Right lobe of liver (tissue), 6 donors: ENCODE measurements at regions not wholly inside any gene's neighbourhood (a gene's known extent, or its start where the extent isn't known, plus 50 kb on each side); places are given as distances from the start of the nearest gene placed in this dataset.

Experiments
- ATAC-seq, 4 donors: fragments of 200-7000 bp; cut with Tn5 transposase; one replicate each; pipeline ENCODE4 v1.9.1; 2020; ENCODE audit warnings: mild to moderate bottlenecking in 4 of 4, moderate library complexity in 4 of 4
- DNase-seq, 3 donors: peaks; one replicate each; pipeline ENCODE4 v3.0.0-alpha.2; 2020
- H3K27ac ChIP-seq, 3 donors: fragments of 200-600 bp; one replicate each; pipeline ENCODE4 v1.8.0; 2022
- H3K27me3 ChIP-seq, 2 donors: fragments of 200-600 bp; one replicate each; pipeline ENCODE4 v1.8.0; 2022
- H3K36me3 ChIP-seq, 4 donors: fragments of 200-600 bp; sonication (generic) in 1 of 4; one replicate each; pipeline versions ENCODE4 v1.5.1 to v1.8.0; 2017 to 2022; ENCODE audit warnings: control low read depth in 1 of 4
- H3K4me1 ChIP-seq, 4 donors: fragments of 200-600 bp; sonication (generic) in 1 of 4; one replicate each; pipeline versions ENCODE4 v1.5.1 to v1.8.0; 2017 to 2022; ENCODE audit warnings: control low read depth in 1 of 4
- H3K4me3 ChIP-seq, 3 donors: fragments of 200-600 bp; one replicate each; pipeline ENCODE4 v1.8.0; 2022
- H3K9me3 ChIP-seq, 4 donors: fragments of 200-600 bp; sonication (generic) in 1 of 4; one replicate each; pipeline versions ENCODE4 v1.5.1 to v1.8.0; 2017 to 2022; ENCODE audit warnings: control low read depth in 1 of 4
- POLR2A ChIP-seq: fragments of 450-650 bp; IDR thresholded peaks from one replicate; pipeline ENCODE4 v1.6.1; 2017; ENCODE audit warnings: antibody characterized with exemption, mild to moderate bottlenecking
- WGBS: methylation state at CpG from one replicate; pipeline ENCODE4 v1.1.6; 2018; ENCODE audit warnings: low coverage, low lambda C conversion rate; ENCODE audit not compliant: insufficient coverage; ENCODE audit errors: missing lambda C conversion rate; 5-methylcytosine and 5-hydroxymethylcytosine counted together
- intact Hi-C, 2 donors: fragments of 100-400 bp; cut with DNase I; formaldehyde crosslinking; loops; one replicate each; pipeline versions ENCODE4 v1.11.2 to v1.14.1; 2022
- TF ChIP-seq, protein P1 (sequence below), 4 donors: fragments of 200-600 bp in 3 of 4; fragments of 450-650 bp in 1 of 4; IDR thresholded peaks; one replicate each; pipeline versions ENCODE4 v1.5.1 to v1.8.0; 2016 to 2022; ENCODE audit warnings: antibody characterized with exemption in 4 of 4, mild to moderate bottlenecking in 2 of 4
- donor health status: DM: no; HTN: yes; CAD: no.
- donor health status: DM: no; HTN: no; CAD: no.
- donor health status: DM: no; HTN: no; CAD: no.
- donor health status: DM: no; HTN: yes; CAD: no.
- donor health status: DM: no; HTN: yes; CAD: no.

DNA sequence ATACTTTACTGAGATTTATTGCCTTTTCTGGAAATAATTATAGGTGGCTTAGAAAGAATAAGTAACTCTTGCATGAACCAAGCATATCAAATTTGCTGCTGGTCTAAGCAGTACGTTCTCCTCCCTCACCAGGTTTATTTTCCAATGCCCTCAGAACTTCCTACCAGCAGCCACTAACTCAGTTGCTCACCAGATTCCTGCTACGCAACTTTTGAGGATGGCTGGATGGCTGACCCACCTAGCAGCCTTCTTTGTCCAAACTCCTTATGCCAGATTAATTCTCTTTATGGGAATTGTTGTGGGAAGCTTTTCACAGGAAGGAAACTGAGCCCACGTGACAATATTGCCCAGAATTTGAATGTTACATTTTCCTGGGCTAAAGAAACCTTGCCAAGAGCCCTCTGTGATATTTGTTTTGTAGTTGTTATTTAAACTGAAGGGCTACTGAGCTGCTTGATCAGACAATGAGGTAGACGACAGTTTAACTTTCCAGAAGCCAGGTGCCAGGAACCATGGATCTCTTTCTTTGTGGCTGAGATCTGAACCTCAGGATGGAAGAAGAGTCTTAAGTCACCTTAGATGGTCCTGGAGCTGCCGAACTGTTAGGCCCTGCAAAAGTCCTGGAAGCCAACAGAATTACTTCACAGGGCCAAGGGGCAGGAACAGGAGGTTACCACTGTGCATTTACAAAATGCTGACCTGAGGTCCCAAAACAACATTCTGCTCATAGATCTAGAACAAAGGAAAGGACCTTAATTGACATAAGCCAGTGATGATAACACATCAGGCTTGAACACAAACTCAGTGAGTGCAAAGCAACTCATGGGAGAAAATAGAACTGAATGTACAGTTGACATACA lies 85.5 kb upstream of the ATP1A1 start:
- Histone ChIP-seq H3K4me1 (peaks cover 0 to 28% (median 14%) of the 10 kb centered on the region in 4 donors), H3K27ac (peak overlapping the region; percentile 43 to 68 (median 50)), H3K27me3 (no peaks in the 10 kb centered on the region), H3K36me3 (no peaks in the 10 kb centered on the region), H3K9me3 (no peaks in the 10 kb centered on the region), H3K4me3 (no peak overlapping the region)
- peak in 1 of 3 donors; percentile 51 for DNase-seq
- peak; percentile 52 to 75 (median 68) for ATAC-seq
- 36% methylated on average over 5 of the region's 5 CpGs for WGBS
- TF ChIP-seq POLR2A = no peak
- TF ChIP-seq, protein P1, sequence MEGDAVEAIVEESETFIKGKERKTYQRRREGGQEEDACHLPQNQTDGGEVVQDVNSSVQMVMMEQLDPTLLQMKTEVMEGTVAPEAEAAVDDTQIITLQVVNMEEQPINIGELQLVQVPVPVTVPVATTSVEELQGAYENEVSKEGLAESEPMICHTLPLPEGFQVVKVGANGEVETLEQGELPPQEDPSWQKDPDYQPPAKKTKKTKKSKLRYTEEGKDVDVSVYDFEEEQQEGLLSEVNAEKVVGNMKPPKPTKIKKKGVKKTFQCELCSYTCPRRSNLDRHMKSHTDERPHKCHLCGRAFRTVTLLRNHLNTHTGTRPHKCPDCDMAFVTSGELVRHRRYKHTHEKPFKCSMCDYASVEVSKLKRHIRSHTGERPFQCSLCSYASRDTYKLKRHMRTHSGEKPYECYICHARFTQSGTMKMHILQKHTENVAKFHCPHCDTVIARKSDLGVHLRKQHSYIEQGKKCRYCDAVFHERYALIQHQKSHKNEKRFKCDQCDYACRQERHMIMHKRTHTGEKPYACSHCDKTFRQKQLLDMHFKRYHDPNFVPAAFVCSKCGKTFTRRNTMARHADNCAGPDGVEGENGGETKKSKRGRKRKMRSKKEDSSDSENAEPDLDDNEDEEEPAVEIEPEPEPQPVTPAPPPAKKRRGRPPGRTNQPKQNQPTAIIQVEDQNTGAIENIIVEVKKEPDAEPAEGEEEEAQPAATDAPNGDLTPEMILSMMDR (IDR thresholded peaks at IDR 0.05) = no peak
- intact Hi-C loops = no loop called here

GRCh38 chr1:116288201-116288598 lies 84.8 kb upstream of the ATP1A1 start:
- Histone ChIP-seq H3K27ac (peak overlapping the region; percentile 43 to 68 (median 50)), H3K4me1 (peaks cover 0 to 28% (median 14%) of the 10 kb centered on the region in 4 donors), H3K9me3 (no peaks in the 10 kb centered on the region), H3K4me3 (no peak overlapping the region), H3K36me3 (no peaks in the 10 kb centered on the region), H3K27me3 (no peaks in the 10 kb centered on the region)
- ATAC-seq = peak in 3 of 4 donors; percentile 8 to 33 (median 28)
- intact Hi-C loops = no loop called here
- WGBS = 45% methylated on average over 2 of the region's 2 CpGs
- no peak for DNase-seq
- no peak for TF ChIP-seq POLR2A
- TF ChIP-seq, protein P1 (IDR thresholded peaks at IDR 0.05) = no peak

GRCh38 chr1:116289193-116289592 lies 83.9 kb upstream of the ATP1A1 start:
- intact Hi-C loops = no loop called here
- peak; percentile 75 to 90 (median 82) for ATAC-seq
- H3K27ac ChIP-seq = peak overlapping the region in 1 of 3 donors; percentile 68
- no peaks in the 10 kb centered on the region for H3K9me3 ChIP-seq
- H3K4me1 ChIP-seq = peaks cover 0 to 28% (median 14%) of the 10 kb centered on the region in 4 donors
- no peaks in the 10 kb centered on the region for H3K36me3 ChIP-seq
- peak; percentile 62 to 83 (median 76) for DNase-seq
- TF ChIP-seq, protein P1 (IDR thresholded peaks at IDR 0.05) = no peak
- no peak for TF ChIP-seq POLR2A
- no peaks in the 10 kb centered on the region for H3K27me3 ChIP-seq
- H3K4me3 ChIP-seq = no peak overlapping the region
- 37% methylated on average over 2 of the region's 2 CpGs for WGBS

DNA sequence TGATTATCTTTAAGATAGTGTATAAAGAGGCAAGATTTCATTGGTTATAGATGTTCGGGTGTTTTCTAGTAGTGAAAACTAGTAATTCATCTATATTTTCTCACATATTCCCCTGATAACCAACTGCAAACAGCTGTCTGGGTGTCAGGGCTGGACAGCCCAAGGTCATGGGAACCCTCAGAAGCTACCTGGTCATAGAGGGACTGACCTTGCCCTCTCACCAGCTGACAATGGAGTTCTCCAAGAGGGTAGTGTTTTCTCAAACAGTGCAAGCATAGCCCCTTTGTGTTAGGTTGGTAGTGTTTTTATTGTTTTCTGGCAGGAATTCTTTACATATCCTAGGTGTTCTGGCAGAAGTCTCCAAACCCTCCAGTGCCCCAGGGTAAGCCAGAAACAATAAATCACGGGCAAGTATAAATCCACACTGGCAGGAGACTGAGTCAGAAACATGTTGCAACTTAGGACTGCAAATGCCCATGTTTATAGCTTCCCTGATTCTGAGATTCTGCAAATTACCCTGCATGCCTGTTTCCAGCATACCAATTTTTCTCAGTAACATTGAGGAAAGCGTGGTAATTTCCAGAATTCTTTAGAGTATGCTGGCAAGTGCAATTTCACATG lies 82.8 kb upstream of the ATP1A1 start:
- H3K36me3 ChIP-seq = no peaks in the 10 kb centered on the region
- H3K9me3 ChIP-seq = no peaks in the 10 kb centered on the region
- intact Hi-C loops = no loop called here
- peaks cover 0 to 28% (median 14%) of the 10 kb centered on the region in 4 donors for H3K4me1 ChIP-seq
- DNase-seq (no peak), ATAC-seq (no peak)
- TF ChIP-seq, protein P1 (IDR thresholded peaks at IDR 0.05) = no peak
- TF ChIP-seq POLR2A = no peak
- H3K4me3 ChIP-seq = no peak overlapping the region
- H3K27ac ChIP-seq = no peak overlapping the region
- 80% methylated on average over 3 of the region's 3 CpGs for WGBS
- no peaks in the 10 kb centered on the region for H3K27me3 ChIP-seq
